OCI-LY3 (cell line): ENCODE measurements at regions not wholly inside any gene's neighbourhood (a gene's known extent, or its start where the extent isn't known, plus 50 kb on each side); places are given as distances from the start of the nearest gene placed in this dataset.

Source experiments
- H2AFZ ChIP-seq: fragments of 200-600, 300-600 bp; shearing (Covaris generic); 2 replicates; pipeline ENCODE4 v1.6.0; 2014; ENCODE audit warnings: antibody characterized with exemption, low read depth, low read length
- H3K27ac ChIP-seq: fragments of 200-600, 300-600 bp; sonication (generic); 2 replicates; pipeline ENCODE4 v1.5.1; 2014; ENCODE audit warnings: mild to moderate bottlenecking, low read length, moderate library complexity, mixed read lengths
- H3K27me3 ChIP-seq: fragments of 200-600, 300-600 bp; sonication (generic); 2 replicates; pipeline ENCODE4 v1.6.1; 2014; ENCODE audit warnings: low read depth, low read length, mixed read lengths
- H3K36me3 ChIP-seq: fragments of 200-600, 300-600 bp; sonication (generic); replicated peaks from 2 replicates; pipeline ENCODE3; 2014; ENCODE audit warnings: low read depth, low read length, mixed read lengths
- H3K4me1 ChIP-seq: fragments of 300-600, 200-600 bp; sonication (generic); 2 replicates; pipeline ENCODE4 v1.6.1; 2014; ENCODE audit warnings: low read length, mixed read lengths
- H3K4me2 ChIP-seq: fragments of 200-600, 300-600 bp; sonication (generic); 2 replicates; pipeline ENCODE4 v1.6.1; 2014; ENCODE audit warnings: low read length, mixed read lengths
- H3K4me3 ChIP-seq: fragments of 300-600, 200-600 bp; sonication (generic); 2 replicates; pipeline ENCODE4 v1.5.1; 2014; ENCODE audit warnings: antibody characterized with exemption, mild to moderate bottlenecking, low read length, moderate library complexity
- H3K79me2 ChIP-seq: fragments of 300-600, 200-600 bp; shearing (Covaris generic); 2 replicates; pipeline ENCODE4 v1.6.1; 2014; ENCODE audit warnings: mild to moderate bottlenecking, low read length, mixed read lengths
- H3K9ac ChIP-seq: fragments of 300-600, 200-600 bp; shearing (Covaris generic); 2 replicates; pipeline ENCODE4 v1.6.0; 2014; ENCODE audit warnings: mild to moderate bottlenecking, low read length, moderate library complexity
- H3K9me3 ChIP-seq: fragments of 200-600, 300-600 bp; shearing (Covaris generic); 2 replicates; pipeline ENCODE4 v1.6.1; 2014; ENCODE audit warnings: low read length, mixed read lengths; ENCODE audit not compliant: insufficient read depth
- H4K20me1 ChIP-seq: fragments of 200-600, 300-600 bp; sonication (generic); 2 replicates; pipeline ENCODE4 v1.6.1; 2016; ENCODE audit warnings: low read length, mixed read lengths; ENCODE audit not compliant: insufficient read depth
- EZH2phosphoT487 ChIP-seq: fragments of 200-600 bp; shearing (Covaris generic); IDR thresholded peaks from 2 replicates; pipeline ENCODE4 v1.6.1; 2018; ENCODE audit warnings: antibody characterized with exemption, mixed run types, low read depth
- TF ChIP-seq, protein P1 (sequence below): fragments of 200-600, 300-600 bp; sonication (generic); IDR thresholded peaks from 2 replicates; pipeline ENCODE4 v1.5.1; 2014; ENCODE audit warnings: antibody characterized with exemption, low read length, low read depth

DNA sequence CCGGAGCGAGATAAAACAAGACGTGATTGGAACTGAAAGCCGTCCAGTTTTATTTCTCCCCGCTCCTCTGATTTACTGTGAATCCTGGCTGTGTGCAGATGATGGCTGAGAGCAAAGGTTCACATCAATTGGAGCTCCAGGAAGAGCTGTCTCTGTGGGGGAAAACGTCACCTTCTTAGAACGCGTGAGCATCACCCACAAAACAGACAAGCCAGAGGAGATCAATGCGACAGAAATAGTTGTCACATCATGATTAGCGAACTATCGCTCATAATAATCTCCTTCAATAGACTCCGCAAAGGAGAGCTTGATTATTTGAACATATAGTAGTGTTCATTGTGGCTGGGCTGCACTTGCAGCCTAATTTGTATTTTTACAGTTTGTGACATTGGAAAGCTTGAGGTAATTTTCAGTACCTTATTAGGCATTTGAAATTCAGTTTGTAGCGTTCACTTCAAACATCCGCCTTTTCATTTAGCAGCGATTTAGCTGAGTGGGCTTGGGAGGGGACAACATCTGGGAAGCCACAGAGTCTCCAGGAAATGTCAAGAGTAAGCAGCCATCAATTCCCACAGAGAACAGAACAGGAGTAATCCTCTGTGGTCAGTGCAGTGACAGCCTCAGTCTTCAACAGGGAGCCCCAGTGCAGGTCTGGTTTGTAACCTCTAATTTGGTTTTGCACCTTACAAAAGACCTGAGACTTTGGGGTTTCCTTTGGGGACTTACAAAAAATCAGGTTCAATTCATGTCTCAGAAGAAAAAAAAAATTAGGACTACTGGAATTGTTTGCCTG, 276.8 kb upstream of the PFKP start:
- Histone ChIP-seq H2AFZ (no peak overlapping the region), H4K20me1 (no peaks in the 10 kb centered on the region), H3K4me1 (no peaks in the 10 kb centered on the region), H3K36me3 (no peaks in the 10 kb centered on the region), H3K79me2 (no peaks in the 10 kb centered on the region), H3K27ac (no peak overlapping the region), H3K4me2 (no peak overlapping the region), H3K9me3 (no peaks in the 10 kb centered on the region), H3K4me3 (no peak overlapping the region), H3K9ac (no peak overlapping the region), H3K27me3 (no peaks in the 10 kb centered on the region; the same call in 1 of the 2 replicates)
- TF ChIP-seq, protein P1, sequence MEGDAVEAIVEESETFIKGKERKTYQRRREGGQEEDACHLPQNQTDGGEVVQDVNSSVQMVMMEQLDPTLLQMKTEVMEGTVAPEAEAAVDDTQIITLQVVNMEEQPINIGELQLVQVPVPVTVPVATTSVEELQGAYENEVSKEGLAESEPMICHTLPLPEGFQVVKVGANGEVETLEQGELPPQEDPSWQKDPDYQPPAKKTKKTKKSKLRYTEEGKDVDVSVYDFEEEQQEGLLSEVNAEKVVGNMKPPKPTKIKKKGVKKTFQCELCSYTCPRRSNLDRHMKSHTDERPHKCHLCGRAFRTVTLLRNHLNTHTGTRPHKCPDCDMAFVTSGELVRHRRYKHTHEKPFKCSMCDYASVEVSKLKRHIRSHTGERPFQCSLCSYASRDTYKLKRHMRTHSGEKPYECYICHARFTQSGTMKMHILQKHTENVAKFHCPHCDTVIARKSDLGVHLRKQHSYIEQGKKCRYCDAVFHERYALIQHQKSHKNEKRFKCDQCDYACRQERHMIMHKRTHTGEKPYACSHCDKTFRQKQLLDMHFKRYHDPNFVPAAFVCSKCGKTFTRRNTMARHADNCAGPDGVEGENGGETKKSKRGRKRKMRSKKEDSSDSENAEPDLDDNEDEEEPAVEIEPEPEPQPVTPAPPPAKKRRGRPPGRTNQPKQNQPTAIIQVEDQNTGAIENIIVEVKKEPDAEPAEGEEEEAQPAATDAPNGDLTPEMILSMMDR: no peak

DNA sequence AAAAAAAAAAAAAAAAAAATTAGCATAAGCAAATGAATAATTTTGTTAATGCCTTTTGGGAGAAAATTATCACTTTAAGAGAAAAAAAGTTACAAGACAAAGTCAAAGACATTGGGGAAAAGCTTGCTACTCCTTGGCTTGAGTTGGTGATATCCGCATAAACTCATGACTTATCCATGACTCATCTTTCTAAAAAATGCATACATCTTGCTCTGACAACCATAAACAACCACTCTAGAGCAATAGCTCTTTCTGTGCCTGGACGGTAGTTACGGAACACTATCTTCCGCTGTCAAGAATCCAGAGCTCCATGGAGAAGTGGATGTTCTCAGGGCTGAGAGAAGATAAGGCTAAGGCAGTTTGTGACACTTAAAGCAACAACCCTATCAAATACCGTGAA, 281.1 kb upstream of the PFKP start:
- H3K4me3 ChIP-seq: no peak overlapping the region
- no peaks in the 10 kb centered on the region for H3K27me3 ChIP-seq
- no peaks in the 10 kb centered on the region for H3K36me3 ChIP-seq
- H3K4me1 ChIP-seq: no peaks in the 10 kb centered on the region
- no peak overlapping the region for H3K27ac ChIP-seq
- H3K4me2 ChIP-seq: no peak overlapping the region
- no peaks in the 10 kb centered on the region for H3K9me3 ChIP-seq
- no peak overlapping the region for H3K9ac ChIP-seq
- no peak overlapping the region for H2AFZ ChIP-seq
- no peaks in the 10 kb centered on the region for H3K79me2 ChIP-seq
- TF ChIP-seq EZH2phosphoT487: no peak
- TF ChIP-seq, protein P1: no peak
- H4K20me1 ChIP-seq: no peaks in the 10 kb centered on the region

DNA sequence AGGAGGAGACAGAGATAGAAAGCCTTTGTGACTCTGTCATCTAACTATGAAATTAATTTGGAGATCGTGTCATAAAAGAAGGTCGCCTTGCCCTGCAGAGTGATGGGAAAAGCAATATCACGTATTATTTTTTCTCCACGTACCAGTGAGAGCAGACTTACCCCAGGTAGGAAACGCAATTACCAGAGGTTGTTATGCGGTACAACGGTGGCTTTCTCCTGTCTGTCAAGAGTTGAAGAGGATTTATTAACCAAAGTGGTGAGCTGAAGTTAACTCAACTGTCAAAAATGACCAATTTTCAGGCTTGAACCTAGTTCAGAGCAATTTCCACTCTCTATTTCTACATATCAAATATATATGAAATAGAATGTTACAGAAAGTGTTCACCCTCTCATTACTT, 282.6 kb upstream of the PFKP start:
- Histone ChIP-seq H3K4me3 (no peak overlapping the region), H4K20me1 (no peaks in the 10 kb centered on the region), H3K9me3 (no peaks in the 10 kb centered on the region), H3K27me3 (no peaks in the 10 kb centered on the region), H3K36me3 (no peaks in the 10 kb centered on the region), H3K9ac (no peak overlapping the region), H2AFZ (no peak overlapping the region), H3K27ac (no peak overlapping the region), H3K4me2 (no peak overlapping the region), H3K4me1 (no peaks in the 10 kb centered on the region), H3K79me2 (no peaks in the 10 kb centered on the region)
- no peak for TF ChIP-seq EZH2phosphoT487
- TF ChIP-seq, protein P1: no peak

DNA sequence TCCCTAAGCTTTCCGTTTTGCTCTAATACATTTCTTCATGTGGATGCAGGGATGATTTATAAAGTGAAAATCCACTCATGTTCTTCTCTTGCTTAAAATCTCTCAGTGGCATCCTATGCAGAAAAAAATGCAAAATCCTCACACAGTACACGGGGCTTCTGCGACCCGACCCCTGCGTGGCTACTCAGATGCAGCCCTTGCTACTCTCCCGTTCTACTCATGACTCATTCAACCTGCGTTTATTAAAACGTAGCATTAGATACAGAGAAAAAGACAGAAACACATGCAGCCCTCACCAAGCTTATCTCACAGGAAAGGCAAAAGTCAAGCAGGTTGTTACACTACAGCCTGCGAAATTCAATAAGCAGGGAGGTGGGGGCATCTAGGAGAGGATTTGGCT, 284.4 kb upstream of the PFKP start:
- Histone ChIP-seq H3K4me2 (no peak overlapping the region), H3K27ac (no peak overlapping the region), H2AFZ (no peak overlapping the region), H3K27me3 (no peaks in the 10 kb centered on the region), H4K20me1 (no peaks in the 10 kb centered on the region), H3K4me3 (no peak overlapping the region), H3K9me3 (no peaks in the 10 kb centered on the region), H3K79me2 (no peaks in the 10 kb centered on the region), H3K36me3 (no peaks in the 10 kb centered on the region), H3K9ac (no peak overlapping the region), H3K4me1 (no peaks in the 10 kb centered on the region)
- TF ChIP-seq EZH2phosphoT487: no peak
- TF ChIP-seq, protein P1: no peak
